ENCODE measurements at regions not wholly inside any gene's neighbourhood (a gene's known extent, or its start where the extent isn't known, plus 50 kb on each side); places are given as distances from the start of the nearest gene placed in this dataset.
"Not testable (repeated sequence)": the region's sequence is repeated elsewhere in the genome, so short reads cannot be mapped to it uniquely, and the experiment has no call there.

DNA sequence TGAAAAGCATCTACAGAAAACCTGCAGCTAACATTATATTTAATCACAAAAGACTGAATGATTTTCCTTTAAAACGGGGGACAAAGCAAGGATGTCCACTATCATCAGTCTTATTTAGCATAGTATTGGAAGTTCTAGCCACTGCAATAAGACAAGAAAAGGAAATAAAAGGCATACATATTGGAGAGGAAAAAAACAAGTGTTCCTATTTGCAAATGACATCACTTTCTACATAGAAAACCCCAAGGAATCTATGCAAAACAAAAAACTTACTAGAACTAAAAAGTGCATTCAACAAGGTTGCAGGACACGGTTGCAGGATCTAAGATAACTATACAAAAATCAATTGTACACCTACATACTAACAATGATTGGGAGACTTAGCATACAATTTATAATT is 101.6 kb upstream of the MEF2A start:
- H3K36me3 ChIP-seq: no peaks in the 10 kb centered on the region
- H3K27ac ChIP-seq: no peak overlapping the region
- no peak for TF ChIP-seq POLR2AphosphoS5 (IDR thresholded peaks at IDR 0.05)
- peaks cover 0 to 11% (median 9%) of the 10 kb centered on the region in 4 donors for H3K9me3 ChIP-seq
- H3K4me1 ChIP-seq: no peaks in the 10 kb centered on the region
- ATAC-seq (ENCODE audit: low FRiP score in 2 of 2) (no peak), DNase-seq (no peak)
- H3K4me3 ChIP-seq: no peak overlapping the region
- WGBS, 2 donors: 89 to 93% methylated on average over 2 of the region's 2 CpGs
- H3K27me3 ChIP-seq: no peaks in the 10 kb centered on the region

DNA sequence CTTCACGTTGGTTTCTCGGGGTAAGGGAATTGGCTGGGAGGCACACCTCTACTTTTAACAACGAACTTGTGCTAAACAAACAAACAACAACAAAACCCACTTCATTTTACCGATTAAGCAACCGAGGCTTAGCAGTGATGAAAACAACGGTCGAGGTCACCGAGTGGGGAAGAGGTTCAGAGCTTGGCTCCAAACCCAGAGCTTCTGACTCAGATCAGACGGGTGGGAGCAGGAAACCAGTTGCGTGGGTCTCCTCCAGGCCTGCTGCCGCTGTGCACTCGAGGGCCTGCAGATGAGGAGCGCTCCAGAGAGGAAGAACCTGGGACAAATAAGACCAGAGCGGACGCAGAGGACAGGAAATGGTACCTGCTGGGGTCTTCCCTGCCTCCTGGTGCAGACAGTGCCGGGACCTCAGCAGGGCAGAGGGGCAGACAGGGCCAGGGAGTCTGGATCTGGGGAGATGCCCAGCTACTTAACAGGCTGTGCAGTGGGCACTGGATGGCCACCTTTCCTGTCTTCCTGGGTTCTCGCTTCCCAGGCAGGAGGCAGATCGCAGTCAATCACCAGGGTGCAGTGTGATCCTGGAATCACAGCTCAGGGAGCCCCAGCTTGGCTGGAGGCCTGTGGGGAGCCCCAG is 99.0 kb upstream of the MEF2A start:
- Histone ChIP-seq H3K9me3 (peaks cover 0 to 11% (median 9%) of the 10 kb centered on the region in 4 donors), H3K4me1 (no peaks in the 10 kb centered on the region), H3K4me3 (no peak overlapping the region), H3K27ac (no peak overlapping the region), H3K27me3 (no peaks in the 10 kb centered on the region), H3K36me3 (no peaks in the 10 kb centered on the region)
- no peak for DNase-seq
- peak; percentile 15 to 73 for ATAC-seq (ENCODE audit: low FRiP score in 2 of 2)
- WGBS, 2 donors: 84 to 92% methylated on average over 18 of the region's 18 CpGs
- no peak for TF ChIP-seq POLR2A (IDR thresholded peaks at IDR 0.05)
- TF ChIP-seq, protein P1, sequence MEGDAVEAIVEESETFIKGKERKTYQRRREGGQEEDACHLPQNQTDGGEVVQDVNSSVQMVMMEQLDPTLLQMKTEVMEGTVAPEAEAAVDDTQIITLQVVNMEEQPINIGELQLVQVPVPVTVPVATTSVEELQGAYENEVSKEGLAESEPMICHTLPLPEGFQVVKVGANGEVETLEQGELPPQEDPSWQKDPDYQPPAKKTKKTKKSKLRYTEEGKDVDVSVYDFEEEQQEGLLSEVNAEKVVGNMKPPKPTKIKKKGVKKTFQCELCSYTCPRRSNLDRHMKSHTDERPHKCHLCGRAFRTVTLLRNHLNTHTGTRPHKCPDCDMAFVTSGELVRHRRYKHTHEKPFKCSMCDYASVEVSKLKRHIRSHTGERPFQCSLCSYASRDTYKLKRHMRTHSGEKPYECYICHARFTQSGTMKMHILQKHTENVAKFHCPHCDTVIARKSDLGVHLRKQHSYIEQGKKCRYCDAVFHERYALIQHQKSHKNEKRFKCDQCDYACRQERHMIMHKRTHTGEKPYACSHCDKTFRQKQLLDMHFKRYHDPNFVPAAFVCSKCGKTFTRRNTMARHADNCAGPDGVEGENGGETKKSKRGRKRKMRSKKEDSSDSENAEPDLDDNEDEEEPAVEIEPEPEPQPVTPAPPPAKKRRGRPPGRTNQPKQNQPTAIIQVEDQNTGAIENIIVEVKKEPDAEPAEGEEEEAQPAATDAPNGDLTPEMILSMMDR (IDR thresholded peaks at IDR 0.05): no peak
- TF ChIP-seq EP300 (IDR thresholded peaks at IDR 0.05): no peak
- no peak for TF ChIP-seq POLR2AphosphoS5 (IDR thresholded peaks at IDR 0.05)

DNA sequence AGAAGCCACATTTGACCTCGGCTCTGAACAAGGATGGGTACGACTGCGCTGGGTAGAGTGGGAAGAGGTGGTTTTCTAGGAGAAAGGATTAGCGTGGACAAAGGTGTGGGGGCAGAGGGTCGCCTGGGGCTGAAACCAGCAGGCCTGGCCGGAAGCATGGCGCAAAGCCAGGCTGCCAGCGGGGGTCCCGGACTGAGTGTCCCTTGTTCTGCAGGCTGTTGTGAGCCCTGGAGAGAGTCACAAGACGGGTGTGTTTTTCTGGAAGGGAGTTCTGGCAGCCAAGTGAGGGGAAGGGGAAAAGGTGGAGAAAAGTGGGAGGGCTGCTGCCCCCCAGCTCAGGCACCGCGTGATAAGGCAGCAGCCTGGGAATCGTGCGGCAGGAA is 98.5 kb upstream of the MEF2A start:
- no peak overlapping the region for H3K27ac ChIP-seq
- no peak overlapping the region for H3K4me3 ChIP-seq
- ATAC-seq (ENCODE audit: low FRiP score in 2 of 2): peak; percentile 8 to 26
- peaks cover 0 to 11% (median 9%) of the 10 kb centered on the region in 4 donors for H3K9me3 ChIP-seq
- 90 to 94% methylated on average over 14 of the region's 14 CpGs for WGBS, 2 donors
- no peak for DNase-seq
- H3K27me3 ChIP-seq: no peaks in the 10 kb centered on the region
- H3K36me3 ChIP-seq: no peaks in the 10 kb centered on the region
- TF ChIP-seq POLR2AphosphoS5 (IDR thresholded peaks at IDR 0.05) (no peak), EP300 (IDR thresholded peaks at IDR 0.05) (no peak), POLR2A (IDR thresholded peaks at IDR 0.05) (no peak)
- TF ChIP-seq, protein P1 (IDR thresholded peaks at IDR 0.05): no peak
- H3K4me1 ChIP-seq: no peaks in the 10 kb centered on the region

DNA sequence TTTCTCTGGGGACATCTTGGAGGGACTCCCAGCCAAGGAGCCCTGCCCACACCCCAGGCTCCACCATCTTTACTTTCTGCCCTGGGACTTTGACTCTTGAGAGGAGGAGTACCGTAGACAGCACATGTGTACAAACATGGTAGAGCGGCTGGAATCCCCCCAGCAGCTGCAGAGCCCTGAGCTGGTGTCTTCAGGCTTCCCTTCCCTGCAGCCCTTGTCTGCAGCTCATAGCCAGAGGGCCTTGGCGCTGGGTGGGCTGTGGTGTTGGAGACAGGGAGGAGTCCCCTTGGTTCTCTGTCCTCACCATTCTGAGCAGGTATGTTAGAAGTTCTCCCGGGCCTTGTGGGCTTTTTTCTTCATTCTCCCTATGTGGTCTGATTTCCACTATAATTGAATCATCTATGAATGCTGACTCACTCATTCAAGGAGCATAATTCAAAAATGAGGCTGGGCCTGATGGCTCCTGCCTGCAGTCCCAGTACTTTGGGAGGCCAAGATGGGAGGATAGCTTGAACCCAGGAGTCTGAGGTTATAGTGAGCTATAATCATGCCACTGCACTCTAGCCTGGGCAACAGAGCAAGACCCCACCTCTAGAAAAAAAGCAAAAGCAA is 97.8 kb upstream of the MEF2A start:
- DNase-seq (no peak), ATAC-seq (ENCODE audit: low FRiP score in 2 of 2) (no peak)
- no peaks in the 10 kb centered on the region for H3K4me1 ChIP-seq
- no peak overlapping the region for H3K27ac ChIP-seq
- peaks cover 0 to 11% (median 9%) of the 10 kb centered on the region in 4 donors for H3K9me3 ChIP-seq
- no peaks in the 10 kb centered on the region for H3K27me3 ChIP-seq
- H3K36me3 ChIP-seq: no peaks in the 10 kb centered on the region
- TF ChIP-seq POLR2A (IDR thresholded peaks at IDR 0.05) (no peak), EP300 (IDR thresholded peaks at IDR 0.05) (no peak), POLR2AphosphoS5 (IDR thresholded peaks at IDR 0.05) (no peak)
- H3K4me3 ChIP-seq: no peak overlapping the region
- 65 to 90% methylated on average over 4 of the region's 4 CpGs for WGBS, 2 donors

DNA sequence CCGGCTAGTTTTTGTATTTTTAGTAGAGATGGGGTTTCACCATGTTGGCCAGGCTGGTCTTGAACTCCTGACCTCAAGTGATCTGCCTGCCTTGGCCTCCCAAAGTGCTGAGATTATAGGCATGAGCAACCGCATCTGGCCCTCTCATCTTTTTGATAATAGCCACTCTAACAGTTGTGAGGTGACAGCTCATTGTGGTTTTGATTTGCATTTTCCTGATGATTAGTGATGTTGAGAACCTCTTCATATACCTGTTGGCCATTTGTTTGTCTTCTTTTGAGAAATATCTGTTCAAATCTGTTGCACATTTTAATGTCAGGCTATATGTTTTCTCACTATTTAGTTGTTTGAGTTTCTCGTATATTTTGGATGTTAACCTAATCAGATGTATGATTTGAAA is 95.6 kb upstream of the MEF2A start:
- not testable (repeated sequence) for H3K4me3 ChIP-seq; H3K36me3 ChIP-seq; H3K27me3 ChIP-seq; DNase-seq; H3K27ac ChIP-seq; ATAC-seq (ENCODE audit: low FRiP score in 2 of 2); H3K9me3 ChIP-seq
- peaks cover 0 to 14% (median 8%) of the 10 kb centered on the region in 4 donors for H3K4me1 ChIP-seq
- WGBS, 2 donors: 86 to 90% methylated on average over 3 of the region's 3 CpGs

DNA sequence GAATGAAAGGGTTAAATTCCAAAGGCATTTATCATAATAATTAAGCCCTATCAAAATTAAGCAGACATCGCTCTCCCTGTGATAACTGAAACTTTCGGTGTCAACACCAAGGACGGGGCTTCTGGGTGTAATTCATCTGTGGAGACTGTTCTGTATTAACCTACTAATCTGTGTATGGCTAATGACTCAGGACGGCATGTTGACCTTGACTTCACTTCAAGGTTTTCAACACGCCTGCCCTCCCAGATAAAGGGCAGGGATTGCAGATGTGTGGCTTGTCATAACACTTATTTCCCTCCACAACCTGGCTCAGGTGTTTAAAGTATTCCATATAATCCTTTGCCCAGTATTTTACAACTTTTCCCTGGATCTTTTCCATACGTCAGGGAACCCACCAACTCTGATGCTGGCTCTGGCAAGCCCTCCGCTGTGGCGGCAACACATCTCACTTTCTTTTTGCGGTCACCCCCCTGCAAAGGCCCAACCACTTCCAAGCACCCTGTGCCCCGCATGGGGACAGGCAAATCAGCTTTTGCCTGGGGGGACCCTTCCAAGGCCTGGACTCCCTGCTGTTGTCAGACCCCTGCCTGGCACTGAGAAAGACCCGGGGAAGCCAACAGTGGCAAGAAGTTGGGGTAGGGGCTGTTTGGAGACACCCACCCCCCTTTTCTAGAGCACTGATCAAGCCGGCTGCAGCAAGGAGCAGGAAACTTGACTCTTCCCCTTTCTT is 93.2 kb upstream of the MEF2A start:
- H3K4me1 ChIP-seq: peaks cover 21 to 38% (median 30%) of the 10 kb centered on the region in 4 donors
- H3K36me3 ChIP-seq: no peaks in the 10 kb centered on the region
- TF ChIP-seq, protein P1 (IDR thresholded peaks at IDR 0.05): no peak
- TF ChIP-seq POLR2AphosphoS5 (IDR thresholded peaks at IDR 0.05): no peak
- no peak for TF ChIP-seq POLR2A (IDR thresholded peaks at IDR 0.05)
- TF ChIP-seq EP300 (IDR thresholded peaks at IDR 0.05): no peak

More for the DNA sequence above, 93.2 kb upstream of the MEF2A start:
- no peaks in the 10 kb centered on the region for H3K27me3 ChIP-seq
- H3K27ac ChIP-seq: no peak overlapping the region
- WGBS, 2 donors: 88 to 89% methylated on average over 12 of the region's 12 CpGs
- H3K9me3 ChIP-seq: no peaks in the 10 kb centered on the region
- no peak for ATAC-seq (ENCODE audit: low FRiP score in 2 of 2)
- no peak for DNase-seq
- H3K4me3 ChIP-seq: no peak overlapping the region
